Stimulated activated memory B cell treated with anti-CD40 and anti-IgM and Interleukin-4, amounts not matched to agents 10 μg/mL and 1 μg/mL and 100 μg/mL, for 72 hours (primary cell): ENCODE measurements at regions not wholly inside any gene's neighbourhood (a gene's known extent, or its start where the extent isn't known, plus 50 kb on each side); places are given as distances from the start of the nearest gene placed in this dataset.

Experiments used
- ATAC-seq: fragments of 150-1000 bp; cut with Tn5 transposase; 2 replicates; pipeline ENCODE4 v1.10.0; 2021
- H3K27ac Mint-ChIP-seq: one replicate; pipeline ENCODE4 v1.8.0; 2022; ENCODE audit warnings: mild to moderate bottlenecking, mixed read lengths
- H3K27me3 Mint-ChIP-seq: one replicate; pipeline ENCODE4 v1.8.0; 2022; ENCODE audit warnings: mixed read lengths
- H3K36me3 Mint-ChIP-seq: one replicate; pipeline ENCODE4 v1.8.0; 2022; ENCODE audit warnings: mixed read lengths
- H3K4me1 Mint-ChIP-seq: one replicate; pipeline ENCODE4 v1.8.0; 2022; ENCODE audit warnings: mixed read lengths
- H3K4me3 Mint-ChIP-seq: one replicate; pipeline ENCODE4 v1.8.0; 2022; ENCODE audit warnings: mild to moderate bottlenecking, moderate library complexity, mixed read lengths
- H3K9me3 Mint-ChIP-seq: one replicate; pipeline ENCODE4 v1.8.0; 2022; ENCODE audit warnings: mixed read lengths

GRCh38 chr4:45985038-45985437, 138.8 kb downstream of the GABRG1 start:
- ATAC-seq, result no peak
- H3K27ac Mint-ChIP-seq, result no peak overlapping the region
- no peaks in the 10 kb centered on the region for H3K4me1 Mint-ChIP-seq

GRCh38 chr4:45971108-45971507, 152.7 kb downstream of the GABRG1 start:
- Mint-ChIP-seq H3K4me1 (no peaks in the 10 kb centered on the region), H3K27me3 (no peaks in the 10 kb centered on the region), H3K4me3 (no peak overlapping the region), H3K9me3 (peaks cover 14% of the 10 kb centered on the region), H3K36me3 (no peaks in the 10 kb centered on the region), H3K27ac (no peak overlapping the region)
- no peak for ATAC-seq

More at GRCh38 chr4:45985038-45985437, 138.8 kb downstream of the GABRG1 start:
- no peaks in the 10 kb centered on the region for H3K36me3 Mint-ChIP-seq
- peaks cover 3% of the 10 kb centered on the region for H3K9me3 Mint-ChIP-seq
- no peaks in the 10 kb centered on the region for H3K27me3 Mint-ChIP-seq
- no peak overlapping the region for H3K4me3 Mint-ChIP-seq

GRCh38 chr4:45957353-45957752, 166.5 kb downstream of the GABRG1 start:
- Mint-ChIP-seq H3K9me3 (peaks cover 2% of the 10 kb centered on the region), H3K36me3 (no peaks in the 10 kb centered on the region), H3K27me3 (no peaks in the 10 kb centered on the region), H3K4me1 (no peaks in the 10 kb centered on the region), H3K27ac (no peak overlapping the region), H3K4me3 (no peak overlapping the region)
- ATAC-seq, result no peak

- Mint-ChIP-seq H3K4me1 (no peaks in the 10 kb centered on the region), H3K36me3 (no peaks in the 10 kb centered on the region), H3K27ac (no peak overlapping the region), H3K27me3 (no peaks in the 10 kb centered on the region), H3K9me3 (no peaks in the 10 kb centered on the region), H3K4me3 (no peak overlapping the region)
- ATAC-seq, result no peak
Observed at GRCh38 chr4:45954276-45954675, 169.6 kb downstream of the GABRG1 start.

DNA sequence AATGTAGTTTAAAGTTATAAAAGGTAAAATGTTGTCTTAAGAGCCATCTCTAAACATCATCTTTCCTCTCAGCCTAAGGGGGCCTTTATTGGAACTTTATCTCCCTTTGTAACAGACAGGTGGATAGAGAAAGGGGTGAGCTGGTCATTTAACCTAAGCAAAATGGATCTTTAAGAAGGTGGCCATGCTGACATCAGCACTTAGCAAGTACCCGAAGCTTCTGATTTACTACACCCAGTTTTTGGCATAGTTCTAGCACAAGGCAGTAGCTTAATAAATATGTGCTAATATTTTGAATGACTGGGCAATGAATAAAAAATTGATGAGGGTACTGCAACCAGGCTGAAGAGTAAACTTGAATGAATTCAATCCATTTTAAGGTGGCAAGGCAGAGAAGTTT, 172.7 kb downstream of the GABRG1 start:
- Mint-ChIP-seq H3K4me3 (no peak overlapping the region), H3K27ac (no peak overlapping the region), H3K36me3 (no peaks in the 10 kb centered on the region), H3K4me1 (no peaks in the 10 kb centered on the region), H3K27me3 (no peaks in the 10 kb centered on the region), H3K9me3 (no peaks in the 10 kb centered on the region)
- no peak for ATAC-seq

DNA sequence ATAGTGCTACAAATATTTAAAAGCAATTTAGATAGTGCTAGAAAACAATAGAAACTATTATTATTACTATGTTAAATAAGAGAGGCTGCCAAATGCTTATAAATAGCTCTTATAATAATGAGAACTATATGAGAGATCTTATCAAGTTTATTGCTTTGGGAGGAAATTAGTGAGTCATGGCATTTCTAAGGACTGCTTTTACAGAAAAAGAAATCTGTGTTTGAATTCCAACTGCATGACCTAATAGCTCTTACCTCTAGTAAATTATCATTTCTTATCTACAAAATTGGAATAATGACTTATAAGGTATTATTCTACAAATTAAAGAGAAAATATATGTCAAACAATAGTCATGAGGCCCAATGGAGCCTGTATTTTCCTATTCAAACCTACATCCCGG, 177.2 kb downstream of the GABRG1 start:
- Mint-ChIP-seq H3K36me3 (no peaks in the 10 kb centered on the region), H3K4me1 (no peaks in the 10 kb centered on the region), H3K27me3 (no peaks in the 10 kb centered on the region), H3K4me3 (no peak overlapping the region), H3K9me3 (no peaks in the 10 kb centered on the region), H3K27ac (no peak overlapping the region)
- no peak for ATAC-seq

DNA sequence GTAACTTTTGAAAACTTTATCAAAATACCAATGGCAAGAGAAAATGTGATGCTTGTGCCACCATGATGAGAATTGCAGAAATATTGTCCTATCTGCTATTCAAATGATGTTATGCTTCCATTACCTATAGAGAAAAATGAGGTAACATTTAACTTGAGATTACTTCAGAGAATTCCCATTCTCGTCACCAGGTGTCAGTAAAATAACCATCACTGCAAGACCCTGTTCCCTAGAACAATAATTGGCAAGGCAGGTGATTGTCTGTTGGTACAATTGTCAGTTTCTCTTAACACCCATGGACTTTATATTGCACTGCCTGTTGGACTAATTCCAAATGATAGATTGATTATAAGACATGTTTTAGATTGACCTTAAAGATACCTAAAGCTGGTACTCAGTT, 179.9 kb downstream of the GABRG1 start:
- Mint-ChIP-seq H3K27ac (no peak overlapping the region), H3K27me3 (no peaks in the 10 kb centered on the region), H3K4me1 (no peaks in the 10 kb centered on the region), H3K9me3 (no peaks in the 10 kb centered on the region), H3K4me3 (no peak overlapping the region), H3K36me3 (no peaks in the 10 kb centered on the region)
- ATAC-seq, result no peak

DNA sequence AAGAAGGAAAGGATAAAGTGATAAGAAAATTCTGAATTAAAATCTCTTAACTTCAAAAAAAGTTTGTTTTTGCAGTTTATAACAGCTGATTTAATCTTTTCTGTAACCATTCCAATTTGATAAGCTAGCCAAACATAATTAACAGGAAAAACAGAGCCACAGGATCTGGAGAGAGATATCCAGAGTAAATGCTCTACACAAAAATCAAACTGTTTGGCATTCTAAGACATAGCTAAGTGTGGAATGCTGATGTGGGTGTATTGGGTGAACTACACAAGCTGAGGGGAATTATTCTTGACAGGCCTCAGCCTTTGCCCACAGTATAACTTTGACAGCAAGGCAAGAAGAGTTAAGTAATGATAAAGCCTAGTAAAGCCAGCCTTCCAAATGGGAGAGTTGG, 184.8 kb downstream of the GABRG1 start:
- H3K27ac Mint-ChIP-seq, result no peak overlapping the region
- H3K9me3 Mint-ChIP-seq, result no peaks in the 10 kb centered on the region
- no peak overlapping the region for H3K4me3 Mint-ChIP-seq
- ATAC-seq, result no peak
- no peaks in the 10 kb centered on the region for H3K27me3 Mint-ChIP-seq
- no peaks in the 10 kb centered on the region for H3K4me1 Mint-ChIP-seq
- H3K36me3 Mint-ChIP-seq, result no peaks in the 10 kb centered on the region

- Mint-ChIP-seq H3K4me1 (no peaks in the 10 kb centered on the region), H3K27ac (no peak overlapping the region), H3K9me3 (no peaks in the 10 kb centered on the region), H3K4me3 (no peak overlapping the region), H3K27me3 (no peaks in the 10 kb centered on the region), H3K36me3 (no peaks in the 10 kb centered on the region)
- ATAC-seq, result no peak
Observed at GRCh38 chr4:45931154-45931553, 192.7 kb downstream of the GABRG1 start.

GRCh38 chr4:45927641-45928040, 196.2 kb downstream of the GABRG1 start:
- Mint-ChIP-seq H3K9me3 (no peaks in the 10 kb centered on the region), H3K27me3 (no peaks in the 10 kb centered on the region), H3K4me3 (no peak overlapping the region), H3K36me3 (no peaks in the 10 kb centered on the region), H3K4me1 (no peaks in the 10 kb centered on the region), H3K27ac (no peak overlapping the region)
- no peak for ATAC-seq

DNA sequence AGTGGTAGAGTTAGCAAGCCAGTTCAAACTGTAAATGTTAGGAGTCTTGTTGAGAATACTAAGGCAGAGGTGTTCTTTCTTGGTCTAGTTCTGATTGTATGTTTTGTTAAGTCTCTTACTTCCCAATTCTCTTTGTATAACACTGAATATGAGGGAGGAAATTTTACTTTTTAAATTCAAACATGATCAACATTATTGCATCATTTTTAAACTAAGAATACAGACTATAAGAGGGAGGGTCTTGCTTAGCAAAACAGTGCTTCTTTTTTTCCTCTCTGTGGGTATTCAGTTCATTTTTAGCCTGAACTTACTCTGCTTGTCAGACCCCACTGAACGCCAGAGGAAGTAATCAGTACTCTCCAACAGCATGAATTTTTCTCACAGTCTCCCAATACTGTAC, 198.0 kb downstream of the GABRG1 start:
- Mint-ChIP-seq H3K4me1 (no peaks in the 10 kb centered on the region), H3K4me3 (no peak overlapping the region), H3K27ac (no peak overlapping the region), H3K9me3 (no peaks in the 10 kb centered on the region), H3K36me3 (no peaks in the 10 kb centered on the region), H3K27me3 (no peaks in the 10 kb centered on the region)
- no peak for ATAC-seq

DNA sequence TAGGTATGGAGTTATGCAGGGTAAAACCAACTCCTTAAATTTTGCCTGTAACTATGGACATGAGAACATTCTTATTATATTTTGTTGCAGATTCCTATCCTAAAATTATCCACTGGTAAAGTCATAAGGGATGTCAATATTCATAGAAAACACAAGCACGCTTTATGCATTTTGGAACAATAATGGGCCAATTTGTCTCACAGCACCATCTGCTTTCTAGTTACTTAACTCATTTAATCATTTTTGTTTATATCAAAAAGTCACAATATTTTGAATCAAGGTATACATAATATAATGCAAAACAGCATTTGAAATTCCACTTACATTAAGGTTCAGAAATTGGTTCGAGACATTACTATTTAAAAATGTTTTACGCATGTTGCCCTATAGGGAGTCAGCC, 203.0 kb downstream of the GABRG1 start:
- H3K9me3 Mint-ChIP-seq, result no peaks in the 10 kb centered on the region
- H3K27me3 Mint-ChIP-seq, result no peaks in the 10 kb centered on the region
- H3K36me3 Mint-ChIP-seq, result no peaks in the 10 kb centered on the region
- H3K4me1 Mint-ChIP-seq, result no peaks in the 10 kb centered on the region
- H3K27ac Mint-ChIP-seq, result no peak overlapping the region
- ATAC-seq, result no peak
- no peak overlapping the region for H3K4me3 Mint-ChIP-seq

DNA sequence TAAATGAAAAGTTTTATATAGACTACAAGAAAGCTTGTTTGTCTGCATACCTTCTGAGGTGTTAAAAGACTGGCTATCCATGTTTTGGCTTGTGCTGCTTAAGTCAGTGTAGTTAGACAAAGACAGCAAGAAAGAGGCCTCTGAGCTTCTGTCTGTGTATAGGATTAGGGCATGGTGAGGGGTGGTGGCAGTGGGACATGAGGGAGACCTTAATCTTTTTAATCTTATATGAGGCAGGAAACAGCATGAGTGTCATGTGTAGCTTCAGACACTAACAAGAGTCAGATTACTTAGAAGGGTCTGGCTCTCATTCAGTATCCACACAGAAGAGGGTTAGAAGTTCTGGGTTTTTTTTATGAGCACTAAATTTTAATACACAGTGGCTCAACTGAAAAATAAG, 213.3 kb downstream of the GABRG1 start:
- ATAC-seq, result no peak
- H3K36me3 Mint-ChIP-seq, result no peaks in the 10 kb centered on the region
- H3K27ac Mint-ChIP-seq, result no peak overlapping the region
- peaks cover 3% of the 10 kb centered on the region for H3K9me3 Mint-ChIP-seq
- H3K4me1 Mint-ChIP-seq, result no peaks in the 10 kb centered on the region
- H3K27me3 Mint-ChIP-seq, result no peaks in the 10 kb centered on the region
- H3K4me3 Mint-ChIP-seq, result no peak overlapping the region

DNA sequence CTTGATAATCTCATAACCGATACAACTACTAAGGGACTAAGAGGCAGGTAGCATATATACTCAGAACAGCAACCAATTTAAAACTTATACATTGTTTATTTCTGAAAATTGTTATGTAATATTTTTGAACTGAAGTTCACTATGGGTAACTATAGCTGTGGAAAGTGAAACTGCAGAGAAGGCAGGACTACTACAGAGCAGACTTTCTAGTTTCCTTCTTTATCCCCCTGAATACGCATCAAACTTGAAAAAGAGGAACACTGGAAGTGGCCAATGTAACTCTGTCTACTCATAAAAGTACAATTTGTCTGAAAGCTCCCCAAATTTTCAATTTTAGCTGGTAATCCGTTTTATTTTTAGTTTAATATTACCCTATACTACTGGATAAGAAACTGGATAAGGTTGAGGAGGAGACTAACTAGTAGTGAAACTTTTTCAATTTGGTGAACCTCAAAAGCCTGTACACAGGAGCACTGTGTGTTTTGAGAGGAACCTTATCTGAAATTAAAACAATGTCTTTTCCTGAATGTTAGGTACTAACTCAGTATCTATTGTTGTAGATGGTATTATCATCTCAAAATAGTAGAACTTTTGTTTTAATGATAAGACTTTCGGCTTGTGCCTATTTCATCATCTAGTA, 225.8 kb downstream of the GABRG1 start:
- Mint-ChIP-seq H3K4me3 (no peak overlapping the region), H3K4me1 (no peaks in the 10 kb centered on the region), H3K9me3 (no peaks in the 10 kb centered on the region), H3K27ac (no peak overlapping the region), H3K27me3 (no peaks in the 10 kb centered on the region), H3K36me3 (no peaks in the 10 kb centered on the region)
- ATAC-seq, result no peak

GRCh38 chr4:45883421-45883820, 240.4 kb downstream of the GABRG1 start:
- H3K9me3 Mint-ChIP-seq, result peaks cover 26% of the 10 kb centered on the region

GRCh38 chr4:45876235-45876890, 247.5 kb downstream of the GABRG1 start:
- Mint-ChIP-seq H3K27ac (no peak overlapping the region), H3K4me3 (no peak overlapping the region), H3K27me3 (no peaks in the 10 kb centered on the region), H3K9me3 (peaks cover 6% of the 10 kb centered on the region), H3K4me1 (no peaks in the 10 kb centered on the region), H3K36me3 (no peaks in the 10 kb centered on the region)
- ATAC-seq, result no peak

More at GRCh38 chr4:45883421-45883820, 240.4 kb downstream of the GABRG1 start:
- Mint-ChIP-seq H3K4me1 (no peaks in the 10 kb centered on the region), H3K36me3 (no peaks in the 10 kb centered on the region), H3K27ac (no peak overlapping the region), H3K27me3 (no peaks in the 10 kb centered on the region), H3K4me3 (no peak overlapping the region)
- no peak for ATAC-seq
